DOHH2 (cell line): ENCODE measurements at regions not wholly inside any gene's neighbourhood (a gene's known extent, or its start where the extent isn't known, plus 50 kb on each side); places are given as distances from the start of the nearest gene placed in this dataset.
A peak's percentile ranks its signal among the peaks of the same experiment; 100 is the strongest.
"Not testable (repeated sequence)": the region's sequence is repeated elsewhere in the genome, so short reads cannot be mapped to it uniquely, and the experiment has no call there.

Source experiments
- H3F3A ChIP-seq: fragments of 200-600 bp; sonication (generic), shearing (Covaris generic); 2 replicates; pipeline ENCODE4 v1.6.0; 2016; ENCODE audit warnings: antibody characterized with exemption, mild to moderate bottlenecking; ENCODE audit not compliant: control insufficient read depth, insufficient read depth
- H3K27ac ChIP-seq: fragments of 200-600 bp; sonication (generic); 2 replicates; pipeline ENCODE4 v1.5.1; 2014; ENCODE audit warnings: low read depth, mild to moderate bottlenecking, low read length, moderate library complexity
- H3K27me3 ChIP-seq: fragments of 200-600 bp; sonication (generic); 2 replicates; pipeline ENCODE4 v1.6.1; 2014; ENCODE audit warnings: mild to moderate bottlenecking, low read length, mixed read lengths; ENCODE audit not compliant: control insufficient read depth
- H3K36me3 ChIP-seq: fragments of 200-600 bp; sonication (generic); 2 replicates; pipeline ENCODE4 v1.6.1; 2014; ENCODE audit warnings: mild to moderate bottlenecking, low read length, moderate library complexity, mixed read lengths; ENCODE audit not compliant: control insufficient read depth
- H3K4me1 ChIP-seq: fragments of 200-600 bp; sonication (generic); 2 replicates; pipeline ENCODE4 v1.6.1; 2014; ENCODE audit warnings: mild to moderate bottlenecking, low read length, mixed read lengths; ENCODE audit not compliant: control insufficient read depth
- H3K4me2 ChIP-seq: fragments of 200-600 bp; sonication (generic); 2 replicates; pipeline ENCODE4 v1.6.0; 2014; ENCODE audit warnings: mild to moderate bottlenecking, low read length, moderate library complexity
- H3K4me3 ChIP-seq: fragments of 200-600 bp; sonication (generic); 2 replicates; pipeline ENCODE4 v1.5.1; 2014; ENCODE audit warnings: mild to moderate bottlenecking, low read length, mixed read lengths
- H3K79me2 ChIP-seq: fragments of 200-600 bp; sonication (generic); 2 replicates; pipeline ENCODE4 v1.6.1; 2014; ENCODE audit warnings: mild to moderate bottlenecking, low read length, mixed read lengths; ENCODE audit not compliant: control insufficient read depth
- H3K9me2 ChIP-seq: fragments of 200-600 bp; sonication (generic); replicated peaks from 2 replicates; pipeline ENCODE4 v1.6.1; 2014; ENCODE audit warnings: mild to moderate bottlenecking, low read length, mixed read lengths; ENCODE audit not compliant: control insufficient read depth
- H3K9me3 ChIP-seq: fragments of 200-600 bp; sonication (generic); 2 replicates; pipeline ENCODE4 v1.6.1; 2014; ENCODE audit warnings: antibody characterized with exemption, low read length, mixed read lengths; ENCODE audit not compliant: control insufficient read depth, insufficient read depth
- H4K20me1 ChIP-seq: fragments of 200-600 bp; sonication (generic); 2 replicates; pipeline ENCODE4 v1.6.0; 2014; ENCODE audit warnings: low read depth, mild to moderate bottlenecking, antibody characterized with exemption, low read length, moderate library complexity; ENCODE audit not compliant: control insufficient read depth, insufficient read depth
- TF ChIP-seq, protein P1 (sequence below): fragments of 200-600 bp; sonication (generic); IDR thresholded peaks from one replicate; pipeline ENCODE4 v1.5.1; 2014; ENCODE audit warnings: antibody characterized with exemption, mild to moderate bottlenecking, low read depth, low read length; ENCODE audit not compliant: poor library complexity, severe bottlenecking

DNA sequence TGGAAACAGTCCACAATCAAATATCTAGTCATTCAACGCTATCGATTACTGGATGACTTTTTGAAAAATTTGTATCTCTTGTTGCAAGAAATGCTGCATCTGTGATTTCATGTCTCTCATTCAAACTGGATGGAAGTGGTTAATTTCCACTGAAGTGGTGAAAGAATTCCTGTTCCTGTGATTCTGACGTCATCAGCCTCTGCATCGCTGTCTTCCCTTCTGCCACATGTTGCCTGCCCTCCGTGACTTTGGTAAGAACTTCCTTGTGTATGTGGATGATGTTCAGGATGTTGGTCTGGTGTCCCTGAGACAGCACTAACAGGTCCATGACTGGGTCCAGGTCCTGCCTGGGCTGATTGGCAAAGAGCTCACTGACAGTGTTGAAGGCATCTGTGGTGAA is 84.8 kb upstream of the TEKT4 start:
- H3K27me3 ChIP-seq, result not testable (repeated sequence)

DNA sequence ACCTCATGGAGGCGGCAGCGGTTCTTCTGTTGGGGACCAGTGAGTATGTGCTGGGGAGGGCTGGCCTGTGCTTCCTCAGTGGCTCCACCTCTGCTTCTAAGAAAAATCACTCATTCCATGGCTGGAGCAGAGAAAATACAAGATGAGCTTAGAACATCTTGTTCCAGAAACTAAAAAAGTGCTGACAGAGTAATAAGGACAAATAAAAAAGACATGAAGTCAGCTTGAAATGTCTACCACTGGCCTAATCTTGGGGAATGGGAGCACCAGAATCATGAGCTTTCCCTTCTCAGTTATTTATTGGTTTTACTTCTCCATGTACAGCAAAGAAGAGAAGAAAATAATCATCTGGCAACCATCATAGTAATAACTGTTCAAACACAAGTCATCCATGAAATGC is 81.1 kb upstream of the TEKT4 start:
- not testable (repeated sequence) for H3K4me3 ChIP-seq, H3K4me1 ChIP-seq, H3K9me2 ChIP-seq, H3K36me3 ChIP-seq, H3K4me2 ChIP-seq, H3K27ac ChIP-seq, H4K20me1 ChIP-seq, H3F3A ChIP-seq, H3K27me3 ChIP-seq, H3K79me2 ChIP-seq, H3K9me3 ChIP-seq

More for the DNA sequence above, 84.8 kb upstream of the TEKT4 start:
- H3K4me2 ChIP-seq, H3K4me1 ChIP-seq, H3F3A ChIP-seq, H3K36me3 ChIP-seq, H4K20me1 ChIP-seq, H3K9me2 ChIP-seq, H3K4me3 ChIP-seq, H3K27ac ChIP-seq, H3K9me3 ChIP-seq, H3K79me2 ChIP-seq: not testable (repeated sequence)

DNA sequence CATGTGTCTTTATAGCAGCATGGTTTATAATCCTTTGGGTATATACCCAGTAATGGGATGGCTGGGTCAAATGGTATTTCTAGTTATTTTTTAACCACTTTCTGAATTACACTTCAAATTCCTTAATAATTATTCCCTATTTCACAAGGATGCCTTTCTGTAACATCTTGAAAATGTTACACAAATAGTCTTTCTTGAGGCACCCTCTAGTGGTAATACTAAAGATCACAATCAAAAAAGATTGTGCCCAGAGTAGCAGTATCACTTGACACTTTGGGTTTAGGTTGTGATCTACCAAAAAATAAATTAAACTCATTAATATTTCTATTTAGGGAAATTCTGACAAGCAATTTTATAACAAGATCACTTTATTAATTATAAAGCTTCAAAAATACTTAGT is 74.0 kb upstream of the TEKT4 start:
- not testable (repeated sequence) for H3K4me1 ChIP-seq, H3K9me3 ChIP-seq, H3K27me3 ChIP-seq, H3F3A ChIP-seq, H3K36me3 ChIP-seq, H3K79me2 ChIP-seq, H3K27ac ChIP-seq, H3K9me2 ChIP-seq, H3K4me3 ChIP-seq, H4K20me1 ChIP-seq, H3K4me2 ChIP-seq
- TF ChIP-seq, protein P1, sequence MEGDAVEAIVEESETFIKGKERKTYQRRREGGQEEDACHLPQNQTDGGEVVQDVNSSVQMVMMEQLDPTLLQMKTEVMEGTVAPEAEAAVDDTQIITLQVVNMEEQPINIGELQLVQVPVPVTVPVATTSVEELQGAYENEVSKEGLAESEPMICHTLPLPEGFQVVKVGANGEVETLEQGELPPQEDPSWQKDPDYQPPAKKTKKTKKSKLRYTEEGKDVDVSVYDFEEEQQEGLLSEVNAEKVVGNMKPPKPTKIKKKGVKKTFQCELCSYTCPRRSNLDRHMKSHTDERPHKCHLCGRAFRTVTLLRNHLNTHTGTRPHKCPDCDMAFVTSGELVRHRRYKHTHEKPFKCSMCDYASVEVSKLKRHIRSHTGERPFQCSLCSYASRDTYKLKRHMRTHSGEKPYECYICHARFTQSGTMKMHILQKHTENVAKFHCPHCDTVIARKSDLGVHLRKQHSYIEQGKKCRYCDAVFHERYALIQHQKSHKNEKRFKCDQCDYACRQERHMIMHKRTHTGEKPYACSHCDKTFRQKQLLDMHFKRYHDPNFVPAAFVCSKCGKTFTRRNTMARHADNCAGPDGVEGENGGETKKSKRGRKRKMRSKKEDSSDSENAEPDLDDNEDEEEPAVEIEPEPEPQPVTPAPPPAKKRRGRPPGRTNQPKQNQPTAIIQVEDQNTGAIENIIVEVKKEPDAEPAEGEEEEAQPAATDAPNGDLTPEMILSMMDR, result peak; percentile 34
